SU-DHL-6 (cell line): ENCODE measurements at regions not wholly inside any gene's neighbourhood (a gene's known extent, or its start where the extent isn't known, plus 50 kb on each side); places are given as distances from the start of the nearest gene placed in this dataset.

Experiments
- H2AFZ ChIP-seq: fragments of 200-600 bp; sonication (generic); 2 replicates; pipeline ENCODE4 v1.6.1; 2014; ENCODE audit warnings: low read depth, mild to moderate bottlenecking, moderate library complexity, mixed read lengths, antibody characterized with exemption, low read length; ENCODE audit not compliant: severe bottlenecking
- H3F3A ChIP-seq: fragments of 200-600 bp; shearing (Covaris generic); 2 replicates; pipeline ENCODE4 v1.6.0; 2016; ENCODE audit warnings: antibody characterized with exemption, mild to moderate bottlenecking; ENCODE audit not compliant: insufficient read depth
- H3K27ac ChIP-seq: fragments of 200-600 bp; sonication (generic); 2 replicates; pipeline ENCODE4 v1.5.1; 2016; ENCODE audit warnings: low read depth, mild to moderate bottlenecking, low read length, moderate library complexity, mixed read lengths
- H3K27me3 ChIP-seq: fragments of 200-600 bp; sonication (generic), shearing (Covaris generic); 2 replicates; pipeline ENCODE4 v1.6.0; 2014; ENCODE audit warnings: mild to moderate bottlenecking, low read length
- H3K36me3 ChIP-seq: fragments of 200-600 bp; sonication (generic); 2 replicates; pipeline ENCODE4 v1.6.1; 2014; ENCODE audit warnings: mild to moderate bottlenecking, low read length, mixed read lengths
- H3K4me2 ChIP-seq: fragments of 300-600, 200-600 bp; shearing (Covaris generic), sonication (generic); 2 replicates; pipeline ENCODE4 v1.6.0; 2014; ENCODE audit warnings: low read length, low read depth, mild to moderate bottlenecking; ENCODE audit not compliant: poor library complexity, severe bottlenecking
- H3K4me3 ChIP-seq: fragments of 200-600 bp; sonication (generic); 2 replicates; pipeline ENCODE4 v1.5.1; 2014; ENCODE audit warnings: antibody characterized with exemption, low read length, mild to moderate bottlenecking, mixed read lengths; ENCODE audit not compliant: insufficient read depth, poor library complexity, severe bottlenecking
- H3K79me2 ChIP-seq: fragments of 200-600 bp; sonication (generic); 2 replicates; pipeline ENCODE4 v1.6.1; 2014; ENCODE audit warnings: mild to moderate bottlenecking, low read length, moderate library complexity; ENCODE audit not compliant: insufficient read depth
- H3K9ac ChIP-seq: fragments of 200-600 bp; sonication (generic); 2 replicates; pipeline ENCODE4 v1.7.0; 2014; ENCODE audit warnings: mild to moderate bottlenecking, low read length
- H3K9me2 ChIP-seq: fragments of 200-600 bp; sonication (generic); replicated peaks from 2 replicates; pipeline ENCODE4 v1.6.1; 2014; ENCODE audit warnings: low read length; ENCODE audit not compliant: insufficient read depth
- H3K9me3 ChIP-seq: fragments of 200-600 bp; sonication (generic); 2 replicates; pipeline ENCODE4 v1.6.1; 2014; ENCODE audit warnings: low read length, mixed read lengths; ENCODE audit not compliant: insufficient read depth
- H4K20me1 ChIP-seq: fragments of 200-600 bp; sonication (generic); 2 replicates; pipeline ENCODE4 v1.6.1; 2014; ENCODE audit warnings: low read depth, mild to moderate bottlenecking, antibody characterized with exemption, low read length, moderate library complexity, mixed read lengths
- EZH2phosphoT487 ChIP-seq: fragments of 200-600 bp; sonication (generic), shearing (Covaris generic); conservative IDR thresholded peaks from 2 replicates; pipeline ENCODE4 v1.6.1; 2018; ENCODE audit warnings: mild to moderate bottlenecking, antibody characterized with exemption, low read length, moderate library complexity, mixed read lengths
- TF ChIP-seq, protein P1 (sequence below): fragments of 200-600 bp; sonication (generic); IDR thresholded peaks from one replicate; pipeline ENCODE4 v1.5.1; 2017; ENCODE audit warnings: antibody characterized with exemption, mild to moderate bottlenecking, low read length, moderate library complexity; ENCODE audit not compliant: insufficient read depth, poor library complexity, severe bottlenecking

DNA sequence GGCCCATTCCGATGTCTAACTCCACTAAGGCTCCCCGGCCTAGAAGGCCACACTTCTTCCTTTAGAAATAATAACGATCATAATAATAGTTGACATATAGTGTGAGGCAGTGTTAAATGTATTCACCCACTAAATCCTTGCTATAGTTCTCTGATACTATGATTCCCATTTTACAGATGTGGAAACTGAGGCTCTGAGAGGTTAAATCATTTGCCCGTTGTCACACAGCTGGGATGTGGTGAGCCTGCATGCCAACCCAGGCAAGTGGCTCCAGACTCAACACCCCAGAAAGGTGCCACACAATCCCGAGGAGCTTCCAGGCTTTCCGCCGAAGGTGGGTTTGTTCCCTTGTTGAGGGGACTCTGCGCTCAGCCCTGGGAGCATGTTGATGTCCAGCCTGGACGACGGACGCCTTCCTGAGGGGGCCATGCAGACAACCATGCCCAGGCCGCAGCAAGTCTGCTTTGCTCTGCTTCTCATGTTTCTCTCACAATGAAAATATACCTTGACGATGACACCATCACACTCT is 104.6 kb upstream of the CDYL start:
- H3K4me3 ChIP-seq, result no peak overlapping the region
- no peaks in the 10 kb centered on the region for H3K9me2 ChIP-seq
- no peak overlapping the region for H3K9ac ChIP-seq
- TF ChIP-seq, protein P1, sequence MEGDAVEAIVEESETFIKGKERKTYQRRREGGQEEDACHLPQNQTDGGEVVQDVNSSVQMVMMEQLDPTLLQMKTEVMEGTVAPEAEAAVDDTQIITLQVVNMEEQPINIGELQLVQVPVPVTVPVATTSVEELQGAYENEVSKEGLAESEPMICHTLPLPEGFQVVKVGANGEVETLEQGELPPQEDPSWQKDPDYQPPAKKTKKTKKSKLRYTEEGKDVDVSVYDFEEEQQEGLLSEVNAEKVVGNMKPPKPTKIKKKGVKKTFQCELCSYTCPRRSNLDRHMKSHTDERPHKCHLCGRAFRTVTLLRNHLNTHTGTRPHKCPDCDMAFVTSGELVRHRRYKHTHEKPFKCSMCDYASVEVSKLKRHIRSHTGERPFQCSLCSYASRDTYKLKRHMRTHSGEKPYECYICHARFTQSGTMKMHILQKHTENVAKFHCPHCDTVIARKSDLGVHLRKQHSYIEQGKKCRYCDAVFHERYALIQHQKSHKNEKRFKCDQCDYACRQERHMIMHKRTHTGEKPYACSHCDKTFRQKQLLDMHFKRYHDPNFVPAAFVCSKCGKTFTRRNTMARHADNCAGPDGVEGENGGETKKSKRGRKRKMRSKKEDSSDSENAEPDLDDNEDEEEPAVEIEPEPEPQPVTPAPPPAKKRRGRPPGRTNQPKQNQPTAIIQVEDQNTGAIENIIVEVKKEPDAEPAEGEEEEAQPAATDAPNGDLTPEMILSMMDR, result no peak
- no peak for TF ChIP-seq EZH2phosphoT487
- no peak overlapping the region for H3K4me2 ChIP-seq
- no peaks in the 10 kb centered on the region for H3K27me3 ChIP-seq
- H4K20me1 ChIP-seq, result no peaks in the 10 kb centered on the region
- H3K79me2 ChIP-seq, result no peaks in the 10 kb centered on the region
- H3K36me3 ChIP-seq, result no peaks in the 10 kb centered on the region
- no peaks in the 10 kb centered on the region for H3F3A ChIP-seq
- H2AFZ ChIP-seq, result no peak overlapping the region
- H3K9me3 ChIP-seq, result no peaks in the 10 kb centered on the region
- no peak overlapping the region for H3K27ac ChIP-seq

GRCh38 chr6:4670824-4671409 is 105.3 kb upstream of the CDYL start:
- Histone ChIP-seq H3K27ac (no peak overlapping the region), H4K20me1 (no peaks in the 10 kb centered on the region), H3F3A (no peaks in the 10 kb centered on the region), H3K9me3 (no peaks in the 10 kb centered on the region), H3K9ac (no peak overlapping the region), H3K9me2 (no peaks in the 10 kb centered on the region), H3K4me3 (no peak overlapping the region), H3K79me2 (no peaks in the 10 kb centered on the region), H3K27me3 (no peaks in the 10 kb centered on the region), H3K4me2 (no peak overlapping the region), H3K36me3 (no peaks in the 10 kb centered on the region), H2AFZ (no peak overlapping the region)
- TF ChIP-seq EZH2phosphoT487, result no peak
- TF ChIP-seq, protein P1, result no peak

DNA sequence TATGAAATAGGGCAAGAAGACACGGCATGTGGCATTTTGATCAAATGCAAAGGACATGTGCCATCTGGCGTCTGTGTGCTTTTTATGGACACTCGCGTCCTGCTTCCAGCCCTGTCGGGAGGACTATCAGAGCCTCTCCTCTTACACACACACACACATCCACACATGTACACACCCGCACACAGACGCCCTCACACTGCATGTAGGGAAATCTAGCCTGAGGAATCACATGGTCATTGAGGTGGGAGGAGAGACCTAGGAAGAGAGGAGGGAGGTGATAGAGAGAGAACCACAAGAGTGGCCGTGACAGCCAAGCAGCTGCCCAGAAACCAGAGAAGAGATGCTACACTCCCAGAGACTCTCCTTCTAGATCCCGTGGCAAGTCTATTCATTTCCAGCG is 105.9 kb upstream of the CDYL start:
- H2AFZ ChIP-seq, result no peak overlapping the region
- H3K9ac ChIP-seq, result no peak overlapping the region
- no peak overlapping the region for H3K27ac ChIP-seq
- TF ChIP-seq, protein P1, result no peak
- TF ChIP-seq EZH2phosphoT487, result no peak
- no peaks in the 10 kb centered on the region for H3K9me2 ChIP-seq
- no peaks in the 10 kb centered on the region for H3K36me3 ChIP-seq
- H3F3A ChIP-seq, result no peaks in the 10 kb centered on the region
- no peaks in the 10 kb centered on the region for H3K79me2 ChIP-seq
- no peaks in the 10 kb centered on the region for H3K9me3 ChIP-seq
- H3K27me3 ChIP-seq, result no peaks in the 10 kb centered on the region
- H3K4me3 ChIP-seq, result no peak overlapping the region
- H4K20me1 ChIP-seq, result no peaks in the 10 kb centered on the region
- H3K4me2 ChIP-seq, result no peak overlapping the region
